ENCODE measurements at regions not wholly inside any gene's neighbourhood (a gene's known extent, or its start where the extent isn't known, plus 50 kb on each side); places are given as distances from the start of the nearest gene placed in this dataset.

DNA sequence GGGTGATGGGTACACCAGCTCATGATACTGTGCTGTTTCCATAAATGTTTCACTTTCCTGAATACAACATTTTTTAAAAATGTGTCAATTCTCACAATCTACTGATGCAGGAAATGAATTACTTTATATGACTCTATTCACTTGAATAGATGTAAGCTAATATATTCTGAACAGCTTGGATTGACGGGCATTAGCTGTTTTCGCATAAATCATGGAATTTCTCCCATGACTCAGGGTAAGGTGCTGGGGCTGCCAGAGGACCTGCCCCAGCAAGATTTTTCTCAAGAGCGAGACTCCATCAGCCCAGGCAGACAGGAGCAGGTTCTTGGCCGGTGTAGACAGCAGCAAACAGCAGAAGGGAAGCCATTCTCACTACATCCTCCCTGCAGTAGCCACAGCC lies 107.1 kb downstream of the PFKFB3 start:
- peaks cover 18% of the 10 kb centered on the region for H3K9me3 Mint-ChIP-seq
- TF ChIP-seq PRRX2 (CRISPR knock-in tag; IDR thresholded peaks at IDR 0.05) (no peak), IRF2 (CRISPR knock-in tag; IDR thresholded peaks at IDR 0.05; ENCODE audit: borderline replicate concordance, low read depth) (no peak), FOXK1 (CRISPR knock-in tag; IDR thresholded peaks at IDR 0.05) (no peak), NFATC4 (CRISPR knock-in tag; IDR thresholded peaks at IDR 0.05) (no peak), RELA (CRISPR knock-in tag; IDR thresholded peaks at IDR 0.05; ENCODE audit: borderline replicate concordance) (no peak), MYBL2 (CRISPR knock-in tag; IDR thresholded peaks at IDR 0.05) (no peak), ELF4 (CRISPR knock-in tag; IDR thresholded peaks at IDR 0.05; ENCODE audit: low read depth) (no peak), ZNF317 (CRISPR knock-in tag; IDR thresholded peaks at IDR 0.05; ENCODE audit: borderline replicate concordance, low read depth) (no peak), ZNF263 (CRISPR knock-in tag; IDR thresholded peaks at IDR 0.05; ENCODE audit: low read depth) (no peak), TCF7 (CRISPR knock-in tag; IDR thresholded peaks at IDR 0.05; ENCODE audit: low read depth) (no peak)
- TF ChIP-seq, protein P1, sequence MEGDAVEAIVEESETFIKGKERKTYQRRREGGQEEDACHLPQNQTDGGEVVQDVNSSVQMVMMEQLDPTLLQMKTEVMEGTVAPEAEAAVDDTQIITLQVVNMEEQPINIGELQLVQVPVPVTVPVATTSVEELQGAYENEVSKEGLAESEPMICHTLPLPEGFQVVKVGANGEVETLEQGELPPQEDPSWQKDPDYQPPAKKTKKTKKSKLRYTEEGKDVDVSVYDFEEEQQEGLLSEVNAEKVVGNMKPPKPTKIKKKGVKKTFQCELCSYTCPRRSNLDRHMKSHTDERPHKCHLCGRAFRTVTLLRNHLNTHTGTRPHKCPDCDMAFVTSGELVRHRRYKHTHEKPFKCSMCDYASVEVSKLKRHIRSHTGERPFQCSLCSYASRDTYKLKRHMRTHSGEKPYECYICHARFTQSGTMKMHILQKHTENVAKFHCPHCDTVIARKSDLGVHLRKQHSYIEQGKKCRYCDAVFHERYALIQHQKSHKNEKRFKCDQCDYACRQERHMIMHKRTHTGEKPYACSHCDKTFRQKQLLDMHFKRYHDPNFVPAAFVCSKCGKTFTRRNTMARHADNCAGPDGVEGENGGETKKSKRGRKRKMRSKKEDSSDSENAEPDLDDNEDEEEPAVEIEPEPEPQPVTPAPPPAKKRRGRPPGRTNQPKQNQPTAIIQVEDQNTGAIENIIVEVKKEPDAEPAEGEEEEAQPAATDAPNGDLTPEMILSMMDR (IDR thresholded peaks at IDR 0.05) = no peak
- TF ChIP-seq, protein P2, sequence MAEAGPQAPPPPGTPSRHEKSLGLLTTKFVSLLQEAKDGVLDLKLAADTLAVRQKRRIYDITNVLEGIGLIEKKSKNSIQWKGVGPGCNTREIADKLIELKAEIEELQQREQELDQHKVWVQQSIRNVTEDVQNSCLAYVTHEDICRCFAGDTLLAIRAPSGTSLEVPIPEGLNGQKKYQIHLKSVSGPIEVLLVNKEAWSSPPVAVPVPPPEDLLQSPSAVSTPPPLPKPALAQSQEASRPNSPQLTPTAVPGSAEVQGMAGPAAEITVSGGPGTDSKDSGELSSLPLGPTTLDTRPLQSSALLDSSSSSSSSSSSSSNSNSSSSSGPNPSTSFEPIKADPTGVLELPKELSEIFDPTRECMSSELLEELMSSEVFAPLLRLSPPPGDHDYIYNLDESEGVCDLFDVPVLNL (CRISPR knock-in tag; IDR thresholded peaks at IDR 0.05; ENCODE audit: borderline replicate concordance, low read depth) = no peak
- TF ChIP-seq, protein P3, sequence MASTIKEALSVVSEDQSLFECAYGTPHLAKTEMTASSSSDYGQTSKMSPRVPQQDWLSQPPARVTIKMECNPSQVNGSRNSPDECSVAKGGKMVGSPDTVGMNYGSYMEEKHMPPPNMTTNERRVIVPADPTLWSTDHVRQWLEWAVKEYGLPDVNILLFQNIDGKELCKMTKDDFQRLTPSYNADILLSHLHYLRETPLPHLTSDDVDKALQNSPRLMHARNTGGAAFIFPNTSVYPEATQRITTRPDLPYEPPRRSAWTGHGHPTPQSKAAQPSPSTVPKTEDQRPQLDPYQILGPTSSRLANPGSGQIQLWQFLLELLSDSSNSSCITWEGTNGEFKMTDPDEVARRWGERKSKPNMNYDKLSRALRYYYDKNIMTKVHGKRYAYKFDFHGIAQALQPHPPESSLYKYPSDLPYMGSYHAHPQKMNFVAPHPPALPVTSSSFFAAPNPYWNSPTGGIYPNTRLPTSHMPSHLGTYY (CRISPR knock-in tag; IDR thresholded peaks at IDR 0.05) = no peak
- TF ChIP-seq, protein P4, sequence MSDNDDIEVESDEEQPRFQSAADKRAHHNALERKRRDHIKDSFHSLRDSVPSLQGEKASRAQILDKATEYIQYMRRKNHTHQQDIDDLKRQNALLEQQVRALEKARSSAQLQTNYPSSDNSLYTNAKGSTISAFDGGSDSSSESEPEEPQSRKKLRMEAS (CRISPR knock-in tag; IDR thresholded peaks at IDR 0.05) = no peak
- ChIA-PET POLR2A (no interaction called here), CTCF (interaction anchor here (3.6 kb wide), 1 partner anchor 92 kb away, joined by 15 read pairs; no protein-coding TSS in a partner anchor)
- ATAC-seq (no peak), DNase-seq (ENCODE audit: low spot score) (no peak)
- no peak overlapping the region for H3K4me3 Mint-ChIP-seq
- H3K4me1 Mint-ChIP-seq = peaks cover 4% of the 10 kb centered on the region
- H3K27ac Mint-ChIP-seq = no peak overlapping the region
- H3K36me3 Mint-ChIP-seq = peaks cover 16% of the 10 kb centered on the region
- H3K27me3 Mint-ChIP-seq (ENCODE audit: low read depth) = no peaks in the 10 kb centered on the region

DNA sequence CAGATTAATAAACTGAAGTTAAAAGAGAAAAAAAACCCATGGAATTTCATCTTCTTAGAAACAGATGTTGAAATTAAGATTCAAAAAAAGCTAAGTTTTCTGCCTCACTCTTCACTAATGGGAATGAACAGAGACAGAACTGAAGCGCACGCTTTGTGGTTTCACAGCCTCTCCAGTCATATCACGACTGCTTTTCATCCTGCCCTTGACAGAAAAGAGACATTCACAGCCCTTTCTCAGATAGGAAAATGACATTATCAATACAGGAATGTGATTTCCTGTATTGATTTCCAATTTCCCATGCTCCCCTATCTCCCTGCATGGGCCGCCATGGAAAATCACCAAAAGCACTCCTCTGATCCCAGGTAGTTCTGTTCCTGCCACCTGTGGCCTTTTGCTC lies 108.2 kb downstream of the PFKFB3 start:
- Mint-ChIP-seq H3K9me3 (peaks cover 17% of the 10 kb centered on the region), H3K27ac (no peak overlapping the region)
- CTCF ChIA-PET = interaction anchor here (3.6 kb wide), 1 partner anchor 91 kb away, joined by 15 read pairs; no protein-coding TSS in a partner anchor
- TF ChIP-seq, protein P5, sequence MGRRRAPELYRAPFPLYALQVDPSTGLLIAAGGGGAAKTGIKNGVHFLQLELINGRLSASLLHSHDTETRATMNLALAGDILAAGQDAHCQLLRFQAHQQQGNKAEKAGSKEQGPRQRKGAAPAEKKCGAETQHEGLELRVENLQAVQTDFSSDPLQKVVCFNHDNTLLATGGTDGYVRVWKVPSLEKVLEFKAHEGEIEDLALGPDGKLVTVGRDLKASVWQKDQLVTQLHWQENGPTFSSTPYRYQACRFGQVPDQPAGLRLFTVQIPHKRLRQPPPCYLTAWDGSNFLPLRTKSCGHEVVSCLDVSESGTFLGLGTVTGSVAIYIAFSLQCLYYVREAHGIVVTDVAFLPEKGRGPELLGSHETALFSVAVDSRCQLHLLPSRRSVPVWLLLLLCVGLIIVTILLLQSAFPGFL (CRISPR knock-in tag; IDR thresholded peaks at IDR 0.05; ENCODE audit: borderline replicate concordance) = no peak
- TF ChIP-seq NR3C1 (CRISPR knock-in tag; conservative IDR thresholded peaks at IDR 0.05; ENCODE audit: low read depth) (no peak), TCF7 (CRISPR knock-in tag; IDR thresholded peaks at IDR 0.05; ENCODE audit: low read depth) (no peak), ZNF396 (CRISPR knock-in tag; IDR thresholded peaks at IDR 0.05; ENCODE audit: borderline replicate concordance) (no peak), ETV6 (CRISPR knock-in tag; IDR thresholded peaks at IDR 0.05) (no peak), NR1H2 (CRISPR knock-in tag; IDR thresholded peaks at IDR 0.05) (no peak), OVOL2 (CRISPR knock-in tag; IDR thresholded peaks at IDR 0.05; ENCODE audit: borderline replicate concordance) (no peak), TP53 (CRISPR knock-in tag; IDR thresholded peaks at IDR 0.05) (no peak)
- TF ChIP-seq, protein P6, sequence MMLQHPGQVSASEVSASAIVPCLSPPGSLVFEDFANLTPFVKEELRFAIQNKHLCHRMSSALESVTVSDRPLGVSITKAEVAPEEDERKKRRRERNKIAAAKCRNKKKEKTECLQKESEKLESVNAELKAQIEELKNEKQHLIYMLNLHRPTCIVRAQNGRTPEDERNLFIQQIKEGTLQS (CRISPR knock-in tag; conservative IDR thresholded peaks at IDR 0.05) = no peak
- TF ChIP-seq, protein P7, sequence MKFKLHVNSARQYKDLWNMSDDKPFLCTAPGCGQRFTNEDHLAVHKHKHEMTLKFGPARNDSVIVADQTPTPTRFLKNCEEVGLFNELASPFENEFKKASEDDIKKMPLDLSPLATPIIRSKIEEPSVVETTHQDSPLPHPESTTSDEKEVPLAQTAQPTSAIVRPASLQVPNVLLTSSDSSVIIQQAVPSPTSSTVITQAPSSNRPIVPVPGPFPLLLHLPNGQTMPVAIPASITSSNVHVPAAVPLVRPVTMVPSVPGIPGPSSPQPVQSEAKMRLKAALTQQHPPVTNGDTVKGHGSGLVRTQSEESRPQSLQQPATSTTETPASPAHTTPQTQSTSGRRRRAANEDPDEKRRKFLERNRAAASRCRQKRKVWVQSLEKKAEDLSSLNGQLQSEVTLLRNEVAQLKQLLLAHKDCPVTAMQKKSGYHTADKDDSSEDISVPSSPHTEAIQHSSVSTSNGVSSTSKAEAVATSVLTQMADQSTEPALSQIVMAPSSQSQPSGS (CRISPR knock-in tag; IDR thresholded peaks at IDR 0.05; ENCODE audit: borderline replicate concordance, low read depth) = no peak
- TF ChIP-seq, protein P8, sequence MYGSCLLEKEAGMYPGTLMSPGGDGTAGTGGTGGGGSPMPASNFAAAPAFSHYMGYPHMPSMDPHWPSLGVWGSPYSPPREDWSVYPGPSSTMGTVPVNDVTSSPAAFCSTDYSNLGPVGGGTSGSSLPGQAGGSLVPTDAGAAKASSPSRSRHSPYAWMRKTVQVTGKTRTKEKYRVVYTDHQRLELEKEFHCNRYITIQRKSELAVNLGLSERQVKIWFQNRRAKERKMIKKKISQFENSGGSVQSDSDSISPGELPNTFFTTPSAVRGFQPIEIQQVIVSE (CRISPR knock-in tag; IDR thresholded peaks at IDR 0.05; ENCODE audit: borderline replicate concordance) = no peak
- TF ChIP-seq, protein P9, sequence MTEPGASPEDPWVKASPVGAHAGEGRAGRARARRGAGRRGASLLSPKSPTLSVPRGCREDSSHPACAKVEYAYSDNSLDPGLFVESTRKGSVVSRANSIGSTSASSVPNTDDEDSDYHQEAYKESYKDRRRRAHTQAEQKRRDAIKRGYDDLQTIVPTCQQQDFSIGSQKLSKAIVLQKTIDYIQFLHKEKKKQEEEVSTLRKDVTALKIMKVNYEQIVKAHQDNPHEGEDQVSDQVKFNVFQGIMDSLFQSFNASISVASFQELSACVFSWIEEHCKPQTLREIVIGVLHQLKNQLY (CRISPR knock-in tag; IDR thresholded peaks at IDR 0.05) = no peak

More for the DNA sequence above, 108.2 kb downstream of the PFKFB3 start:
- H3K4me1 Mint-ChIP-seq = peaks cover 5% of the 10 kb centered on the region
- H3K4me3 Mint-ChIP-seq = no peak overlapping the region
- H3K27me3 Mint-ChIP-seq (ENCODE audit: low read depth) = no peaks in the 10 kb centered on the region
- DNase-seq (ENCODE audit: low spot score) = no peak
- peaks cover 16% of the 10 kb centered on the region for H3K36me3 Mint-ChIP-seq
- POLR2A ChIA-PET = no interaction called here
- no peak for ATAC-seq
